Parathyroid adenoma (tissue), 2 donors: ENCODE measurements at regions not wholly inside any gene's neighbourhood (a gene's known extent, or its start where the extent isn't known, plus 50 kb on each side); places are given as distances from the start of the nearest gene placed in this dataset.

ENCODE experiments used
- H2AFZ ChIP-seq: fragments of 300-600 bp; sonication (generic); one replicate; pipeline ENCODE4 v1.7.0; 2017; ENCODE audit warnings: antibody characterized with exemption, mild to moderate bottlenecking
- H3K27ac ChIP-seq: fragments of 300-600 bp; sonication (generic); one replicate; pipeline ENCODE4 v1.7.0; 2017
- H3K27me3 ChIP-seq: fragments of 300-600 bp; sonication (generic); one replicate; pipeline ENCODE4 v1.7.0; 2017; ENCODE audit warnings: low read length; ENCODE audit not compliant: control insufficient read depth, insufficient read depth
- H3K36me3 ChIP-seq: fragments of 300-600 bp; sonication (generic); one replicate; pipeline ENCODE4 v1.7.0; 2017; ENCODE audit warnings: low read length; ENCODE audit not compliant: control insufficient read depth, insufficient read depth
- H3K4me1 ChIP-seq: fragments of 300-600 bp; sonication (generic); one replicate; pipeline ENCODE4 v1.7.0; 2017; ENCODE audit warnings: control low read depth
- H3K4me2 ChIP-seq: fragments of 300-600 bp; sonication (generic); one replicate; pipeline ENCODE4 v1.7.0; 2017; ENCODE audit warnings: low read length
- H3K4me3 ChIP-seq: fragments of 300-600 bp; sonication (generic); one replicate; pipeline ENCODE4 v1.7.0; 2017; ENCODE audit warnings: low read depth, low read length
- H3K79me2 ChIP-seq: fragments of 300-600 bp; sonication (generic); one replicate; pipeline ENCODE4 v1.7.0; 2017; ENCODE audit warnings: control low read depth
- H3K9ac ChIP-seq: fragments of 300-600 bp; sonication (generic); one replicate; pipeline ENCODE4 v1.7.0; 2017; ENCODE audit warnings: mild to moderate bottlenecking
- H3K9me3 ChIP-seq: fragments of 300-600 bp; sonication (generic); one replicate; pipeline ENCODE4 v1.7.0; 2017; ENCODE audit warnings: low read length; ENCODE audit not compliant: control insufficient read depth
- TF ChIP-seq, protein P1 (sequence below): fragments of 300-600 bp; sonication (generic); IDR thresholded peaks from one replicate; pipeline ENCODE4 v1.7.0; 2017; ENCODE audit warnings: antibody characterized with exemption, mild to moderate bottlenecking
- donor health status: primary hyperparathyroidism.

DNA sequence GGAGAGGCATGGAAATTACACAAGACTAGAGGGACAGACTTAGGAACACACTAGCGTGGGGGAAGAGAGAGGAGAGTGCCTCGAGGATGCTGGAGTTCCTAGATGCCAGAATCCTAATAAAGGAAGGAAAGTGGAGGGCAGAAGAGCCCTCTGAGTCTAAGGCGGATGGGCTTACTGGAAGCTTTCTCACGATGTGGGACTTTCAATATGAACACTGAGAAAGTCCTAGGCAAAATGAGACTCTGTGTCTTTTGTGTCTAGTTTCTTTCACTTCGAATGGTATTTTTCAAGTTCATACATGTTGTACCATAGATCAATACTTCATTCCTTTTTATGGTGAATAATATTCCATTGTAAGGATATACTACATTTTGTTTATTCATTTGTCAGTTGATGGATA, 239.4 kb downstream of the NSG2 start:
- TF ChIP-seq, protein P1, sequence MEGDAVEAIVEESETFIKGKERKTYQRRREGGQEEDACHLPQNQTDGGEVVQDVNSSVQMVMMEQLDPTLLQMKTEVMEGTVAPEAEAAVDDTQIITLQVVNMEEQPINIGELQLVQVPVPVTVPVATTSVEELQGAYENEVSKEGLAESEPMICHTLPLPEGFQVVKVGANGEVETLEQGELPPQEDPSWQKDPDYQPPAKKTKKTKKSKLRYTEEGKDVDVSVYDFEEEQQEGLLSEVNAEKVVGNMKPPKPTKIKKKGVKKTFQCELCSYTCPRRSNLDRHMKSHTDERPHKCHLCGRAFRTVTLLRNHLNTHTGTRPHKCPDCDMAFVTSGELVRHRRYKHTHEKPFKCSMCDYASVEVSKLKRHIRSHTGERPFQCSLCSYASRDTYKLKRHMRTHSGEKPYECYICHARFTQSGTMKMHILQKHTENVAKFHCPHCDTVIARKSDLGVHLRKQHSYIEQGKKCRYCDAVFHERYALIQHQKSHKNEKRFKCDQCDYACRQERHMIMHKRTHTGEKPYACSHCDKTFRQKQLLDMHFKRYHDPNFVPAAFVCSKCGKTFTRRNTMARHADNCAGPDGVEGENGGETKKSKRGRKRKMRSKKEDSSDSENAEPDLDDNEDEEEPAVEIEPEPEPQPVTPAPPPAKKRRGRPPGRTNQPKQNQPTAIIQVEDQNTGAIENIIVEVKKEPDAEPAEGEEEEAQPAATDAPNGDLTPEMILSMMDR, result no peak
- Histone ChIP-seq H3K27ac (no peak overlapping the region), H2AFZ (no peak overlapping the region), H3K9me3 (no peaks in the 10 kb centered on the region), H3K4me3 (no peak overlapping the region), H3K4me2 (no peak overlapping the region), H3K27me3 (no peaks in the 10 kb centered on the region), H3K36me3 (no peaks in the 10 kb centered on the region), H3K9ac (no peak overlapping the region), H3K79me2 (no peaks in the 10 kb centered on the region), H3K4me1 (no peaks in the 10 kb centered on the region)

DNA sequence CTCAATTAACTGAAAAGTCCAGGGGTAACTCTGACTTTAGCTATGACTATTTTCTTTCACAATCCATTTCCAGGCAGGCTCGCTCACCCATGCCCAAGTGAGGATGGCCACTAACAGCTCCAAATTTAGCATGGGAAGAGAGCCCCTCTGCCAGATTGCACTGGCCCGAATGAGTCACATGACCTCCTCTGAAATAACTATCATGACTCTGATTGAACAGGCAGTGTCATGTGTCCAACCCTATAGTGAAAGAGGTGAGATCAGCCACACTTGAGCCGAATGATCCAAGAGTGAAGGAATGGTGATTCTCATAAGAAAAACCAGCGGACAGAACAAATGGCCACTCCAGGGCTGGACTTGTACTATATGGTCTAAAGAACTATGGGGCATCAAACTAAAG, 242.3 kb downstream of the NSG2 start:
- no peaks in the 10 kb centered on the region for H3K9me3 ChIP-seq
- H3K36me3 ChIP-seq, result no peaks in the 10 kb centered on the region
- no peak overlapping the region for H3K4me3 ChIP-seq
- H3K4me1 ChIP-seq, result no peaks in the 10 kb centered on the region
- no peaks in the 10 kb centered on the region for H3K27me3 ChIP-seq
- no peak overlapping the region for H3K9ac ChIP-seq
- H2AFZ ChIP-seq, result no peak overlapping the region
- no peak overlapping the region for H3K27ac ChIP-seq
- no peak overlapping the region for H3K4me2 ChIP-seq
- TF ChIP-seq, protein P1, result no peak
- H3K79me2 ChIP-seq, result no peaks in the 10 kb centered on the region

- Histone ChIP-seq H3K27ac (no peak overlapping the region), H3K27me3 (no peaks in the 10 kb centered on the region), H2AFZ (no peak overlapping the region), H3K4me1 (no peaks in the 10 kb centered on the region), H3K9ac (no peak overlapping the region), H3K36me3 (no peaks in the 10 kb centered on the region), H3K9me3 (no peaks in the 10 kb centered on the region), H3K4me3 (no peak overlapping the region), H3K79me2 (no peaks in the 10 kb centered on the region), H3K4me2 (no peak overlapping the region)
- TF ChIP-seq, protein P1, result no peak
These were observed 242.9 kb downstream of the NSG2 start for GRCh38 chr5:174288439-174288838.

DNA sequence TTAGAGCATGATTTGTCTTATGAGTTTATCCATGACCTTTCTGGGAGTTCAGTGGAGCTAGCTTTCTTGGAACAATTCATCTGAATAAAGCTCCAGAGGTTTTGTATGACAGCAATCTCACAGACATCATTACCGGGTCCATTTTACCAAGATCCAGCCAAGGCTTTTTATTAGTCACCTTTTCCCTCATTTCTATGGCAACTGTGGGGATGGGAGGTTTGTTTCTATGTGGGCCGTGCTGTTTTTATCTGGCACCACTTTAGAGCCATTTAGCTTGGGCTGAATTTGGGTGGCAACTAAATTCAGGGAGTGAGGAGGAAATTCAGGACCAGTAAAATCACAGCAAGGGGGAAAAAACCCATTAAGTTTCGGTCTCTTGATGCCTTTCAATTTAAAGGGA, 245.7 kb downstream of the NSG2 start:
- no peaks in the 10 kb centered on the region for H3K4me1 ChIP-seq
- no peak overlapping the region for H3K27ac ChIP-seq
- no peaks in the 10 kb centered on the region for H3K79me2 ChIP-seq
- H3K4me2 ChIP-seq, result no peak overlapping the region
- H3K4me3 ChIP-seq, result no peak overlapping the region
- TF ChIP-seq, protein P1, result no peak
- no peaks in the 10 kb centered on the region for H3K27me3 ChIP-seq
- H3K36me3 ChIP-seq, result no peaks in the 10 kb centered on the region
- no peaks in the 10 kb centered on the region for H3K9me3 ChIP-seq
- no peak overlapping the region for H2AFZ ChIP-seq
- H3K9ac ChIP-seq, result no peak overlapping the region

- Histone ChIP-seq H3K9ac (no peak overlapping the region), H3K27me3 (no peaks in the 10 kb centered on the region), H2AFZ (no peak overlapping the region), H3K36me3 (no peaks in the 10 kb centered on the region), H3K27ac (no peak overlapping the region), H3K9me3 (no peaks in the 10 kb centered on the region), H3K79me2 (no peaks in the 10 kb centered on the region), H3K4me1 (no peaks in the 10 kb centered on the region), H3K4me2 (no peak overlapping the region), H3K4me3 (no peak overlapping the region)
- TF ChIP-seq, protein P1, result no peak
These were observed 246.8 kb downstream of the NSG2 start for GRCh38 chr5:174292348-174292747.
